ENCODE measurements at regions not wholly inside any gene's neighbourhood (a gene's known extent, or its start where the extent isn't known, plus 50 kb on each side); places are given as distances from the start of the nearest gene placed in this dataset.
"Not testable (repeated sequence)": the region's sequence is repeated elsewhere in the genome, so short reads cannot be mapped to it uniquely, and the experiment has no call there.

DNA sequence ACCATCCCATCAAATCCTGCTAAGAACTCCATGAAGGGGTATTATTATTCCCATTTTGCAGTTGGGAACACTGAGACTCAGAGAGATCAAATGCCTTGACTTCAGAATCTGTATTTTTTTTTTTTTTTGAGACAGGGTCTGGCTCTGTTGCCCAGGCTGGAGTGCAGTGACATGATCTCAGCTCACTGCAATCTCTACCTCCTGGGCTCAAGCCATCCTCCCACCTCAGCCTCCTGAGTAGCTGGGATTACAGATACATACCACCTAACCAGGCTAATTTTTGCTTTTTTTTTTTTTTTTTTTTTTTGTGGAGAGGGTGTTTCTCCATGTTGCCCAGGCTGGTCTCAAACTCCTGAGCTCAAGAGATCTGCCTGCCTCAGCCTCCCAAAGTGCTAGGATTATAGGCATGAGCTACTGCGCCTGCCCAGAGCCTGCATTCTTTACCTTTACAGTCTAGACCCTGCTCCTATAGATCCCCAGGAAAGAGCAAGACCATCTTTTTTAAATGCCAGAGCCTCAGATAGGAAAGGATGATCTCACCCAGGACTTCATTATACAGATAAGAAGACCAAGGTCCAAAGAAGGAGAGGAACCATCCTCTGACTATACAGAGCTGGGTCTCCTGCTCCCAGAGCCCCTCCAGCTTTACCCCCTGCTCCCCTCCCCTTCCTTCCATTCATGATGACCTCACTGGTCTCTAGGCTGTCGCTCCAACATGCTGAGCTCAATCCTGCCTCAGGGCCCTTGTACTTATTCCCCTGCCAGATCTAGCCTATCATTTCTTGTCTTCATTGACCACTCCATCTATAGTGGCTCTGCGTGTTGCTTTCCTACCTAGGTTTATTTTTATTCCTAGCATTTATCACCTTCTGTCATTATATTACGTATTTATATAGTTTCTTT, 138.6 kb downstream of the CEBPB start:
- H3K36me3 Mint-ChIP-seq: no peaks in the 10 kb centered on the region
- DNase-seq: no peak
- H3K27me3 Mint-ChIP-seq: peaks cover 31% of the 10 kb centered on the region
- H3K9me3 Mint-ChIP-seq: no peaks in the 10 kb centered on the region
- H3K4me1 Mint-ChIP-seq: no peaks in the 10 kb centered on the region
- no peak overlapping the region for H3K27ac Mint-ChIP-seq
- no peak overlapping the region for H3K4me3 Mint-ChIP-seq

GRCh38 chr20:50329981-50330503, 139.4 kb downstream of the CEBPB start:
- no peak overlapping the region for H3K4me3 Mint-ChIP-seq
- no peaks in the 10 kb centered on the region for H3K36me3 Mint-ChIP-seq
- DNase-seq: no peak
- peaks cover 33% of the 10 kb centered on the region for H3K27me3 Mint-ChIP-seq
- H3K27ac Mint-ChIP-seq: no peak overlapping the region
- H3K9me3 Mint-ChIP-seq: no peaks in the 10 kb centered on the region
- H3K4me1 Mint-ChIP-seq: peaks cover 1% of the 10 kb centered on the region

DNA sequence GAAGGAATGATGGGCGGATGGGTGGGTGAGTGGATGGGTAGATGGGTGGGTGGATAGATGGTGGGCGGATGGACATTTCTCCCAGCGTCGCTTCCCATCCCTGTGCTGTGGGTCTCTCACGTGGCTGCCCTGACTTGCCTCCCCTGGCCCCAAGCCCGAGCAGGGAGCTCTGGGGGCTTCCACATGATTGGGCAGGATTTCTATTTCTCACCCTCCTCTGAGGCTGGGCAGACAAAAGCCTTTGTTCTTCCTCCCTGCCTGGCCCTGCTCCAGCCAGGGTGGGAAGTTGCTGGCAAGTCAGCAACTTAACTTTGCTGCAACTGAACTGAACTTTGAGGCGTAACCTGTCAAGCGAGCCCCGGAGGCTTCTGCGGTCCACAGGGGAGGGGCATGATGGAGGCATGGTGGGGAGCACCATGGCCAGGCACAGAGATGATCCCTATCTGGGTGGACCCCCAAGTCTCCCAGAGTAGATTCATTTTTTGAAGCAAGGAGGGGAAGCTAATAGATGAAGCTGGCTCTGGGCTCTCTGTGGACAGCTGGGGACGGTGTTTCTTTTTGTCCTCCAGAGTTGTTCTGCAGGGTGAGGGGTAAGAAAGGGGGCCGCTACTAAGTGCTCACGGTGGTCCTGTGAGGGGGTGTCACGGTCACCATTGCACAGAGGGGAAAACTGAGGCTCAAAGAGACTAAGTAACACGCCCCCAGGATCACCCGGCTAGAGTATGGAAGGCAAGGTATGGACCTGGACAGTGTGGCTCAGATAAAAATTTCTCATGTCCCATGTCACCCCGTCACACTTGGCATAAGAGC, 140.1 kb downstream of the CEBPB start:
- no peak for DNase-seq
- H3K4me3 Mint-ChIP-seq: no peak overlapping the region
- peaks cover 2% of the 10 kb centered on the region for H3K4me1 Mint-ChIP-seq
- peaks cover 33% of the 10 kb centered on the region for H3K27me3 Mint-ChIP-seq
- H3K27ac Mint-ChIP-seq: no peak overlapping the region
- no peaks in the 10 kb centered on the region for H3K9me3 Mint-ChIP-seq
- H3K36me3 Mint-ChIP-seq: no peaks in the 10 kb centered on the region

DNA sequence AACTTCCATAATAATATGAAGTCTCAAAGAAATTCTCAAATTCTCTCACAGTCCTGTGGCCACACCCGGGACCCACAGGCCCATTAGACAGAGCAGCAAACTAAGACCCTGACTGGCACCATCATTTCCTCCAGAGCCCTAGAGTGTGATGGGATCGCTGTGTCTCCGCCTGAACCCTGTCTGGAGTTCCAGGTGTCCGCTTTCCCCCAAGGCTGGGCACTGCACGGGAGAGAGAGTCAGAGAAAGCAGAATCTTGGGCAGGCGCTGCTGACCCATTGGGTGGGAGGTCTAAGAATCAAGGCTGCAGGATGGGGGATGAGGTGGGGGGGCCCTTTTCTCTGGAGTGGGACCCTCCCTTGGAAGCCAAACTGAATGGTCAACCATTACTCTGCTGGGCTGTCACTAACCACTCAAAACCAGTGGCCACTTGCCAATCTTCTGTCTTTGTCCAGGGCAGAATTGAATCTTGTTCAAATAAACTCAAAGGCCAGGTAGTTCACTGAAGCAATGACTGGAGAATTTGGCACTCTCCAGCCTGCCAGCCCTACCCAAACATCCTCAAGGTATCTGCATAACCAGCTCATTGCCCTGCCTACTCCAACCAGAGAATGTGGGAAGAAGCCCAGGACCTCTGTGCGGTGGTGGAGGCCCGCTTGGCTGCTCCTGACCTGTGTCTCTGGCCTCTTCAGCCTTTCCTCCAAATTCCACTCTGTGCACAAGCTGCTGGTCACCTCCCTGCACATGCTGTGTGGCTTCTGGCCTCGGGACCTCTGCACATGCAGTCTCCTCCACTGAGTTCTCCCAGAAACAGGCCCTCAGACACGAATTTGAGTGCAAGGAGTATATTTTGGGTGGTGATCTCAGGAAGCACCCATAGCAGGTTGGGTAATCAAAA, 141.1 kb downstream of the CEBPB start:
- no peak for DNase-seq
- peaks cover 33% of the 10 kb centered on the region for H3K27me3 Mint-ChIP-seq
- no peak overlapping the region for H3K4me3 Mint-ChIP-seq
- H3K9me3 Mint-ChIP-seq: no peaks in the 10 kb centered on the region
- H3K4me1 Mint-ChIP-seq: peaks cover 2% of the 10 kb centered on the region
- H3K36me3 Mint-ChIP-seq: no peaks in the 10 kb centered on the region
- H3K27ac Mint-ChIP-seq: peak overlapping the region; percentile 40

DNA sequence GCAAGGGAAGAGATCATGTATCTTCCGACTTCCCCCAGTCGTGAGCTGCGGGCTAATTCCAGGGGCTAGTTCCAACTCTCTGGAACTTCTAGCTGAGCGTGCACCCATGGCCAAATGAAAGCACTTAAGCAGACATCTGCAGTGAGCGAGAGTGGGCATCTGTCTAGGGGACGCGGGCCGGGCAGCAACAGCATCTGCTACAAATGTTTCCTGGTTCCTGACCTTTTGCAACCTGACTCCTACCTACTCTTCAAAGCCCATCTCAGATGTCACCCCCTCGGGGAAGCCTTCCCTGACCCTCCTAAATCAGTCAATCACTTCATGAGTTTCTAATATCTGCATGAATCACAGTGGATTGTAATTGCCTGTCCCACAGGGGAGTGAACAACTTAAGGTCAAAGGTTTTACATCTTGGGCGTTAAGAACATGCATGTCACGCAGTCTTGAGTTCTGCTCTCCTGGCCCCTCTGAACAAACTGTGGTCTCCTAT, 141.9 kb downstream of the CEBPB start:
- no peak overlapping the region for H3K27ac Mint-ChIP-seq
- peaks cover 7% of the 10 kb centered on the region for H3K4me1 Mint-ChIP-seq
- H3K4me3 Mint-ChIP-seq: no peak overlapping the region
- no peaks in the 10 kb centered on the region for H3K9me3 Mint-ChIP-seq
- H3K27me3 Mint-ChIP-seq: peaks cover 33% of the 10 kb centered on the region
- no peaks in the 10 kb centered on the region for H3K36me3 Mint-ChIP-seq
- no peak for DNase-seq

DNA sequence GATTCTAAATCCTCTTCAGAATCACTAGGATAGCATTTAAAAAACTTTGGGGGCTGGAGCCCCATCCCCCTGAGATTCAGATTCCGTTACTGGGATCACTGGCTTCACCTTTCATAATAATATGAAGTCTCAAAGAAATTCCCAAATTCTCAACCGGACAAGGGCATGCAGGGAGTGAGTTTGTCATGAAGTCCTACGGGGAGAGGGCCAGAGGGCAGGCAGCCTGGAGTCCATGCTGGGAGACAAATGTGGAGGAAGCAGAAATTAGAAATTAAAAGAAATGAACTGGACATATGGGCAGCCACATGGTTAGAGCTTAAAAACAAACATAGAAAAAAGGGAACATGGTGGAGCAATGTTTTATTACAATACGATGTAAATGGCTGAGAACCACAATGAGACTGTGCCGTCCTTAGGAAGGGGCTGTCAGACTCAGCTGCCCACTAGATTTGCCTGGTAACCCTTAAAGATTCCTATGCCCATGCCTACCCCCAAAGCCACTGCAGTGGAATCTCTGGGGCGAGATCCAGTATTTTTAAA, 142.6 kb downstream of the CEBPB start:
- no peak for DNase-seq
- H3K27ac Mint-ChIP-seq: no peak overlapping the region
- peaks cover 12% of the 10 kb centered on the region for H3K4me1 Mint-ChIP-seq
- no peaks in the 10 kb centered on the region for H3K36me3 Mint-ChIP-seq
- no peak overlapping the region for H3K4me3 Mint-ChIP-seq
- H3K9me3 Mint-ChIP-seq: no peaks in the 10 kb centered on the region
- H3K27me3 Mint-ChIP-seq: peaks cover 33% of the 10 kb centered on the region

DNA sequence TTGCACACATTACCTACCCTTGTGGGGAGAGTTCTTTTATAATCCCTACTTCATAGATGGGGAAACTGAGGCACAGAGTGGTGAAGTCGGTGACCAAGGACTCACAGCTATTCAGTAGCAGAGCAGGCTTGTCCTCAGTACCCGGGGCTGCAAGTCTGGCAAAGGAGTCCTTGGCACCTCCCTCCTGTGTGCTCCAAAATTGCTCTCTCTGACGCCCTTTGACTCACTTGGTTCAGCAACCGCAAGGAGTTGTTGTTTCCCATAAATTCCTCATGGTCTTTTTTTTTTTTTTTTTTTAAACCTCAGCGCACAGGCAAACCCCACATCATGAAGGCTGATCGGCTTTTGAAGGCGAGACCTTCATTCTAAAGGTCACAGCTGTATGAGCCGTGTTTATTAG, 143.2 kb downstream of the CEBPB start:
- Mint-ChIP-seq H3K9me3 (no peaks in the 10 kb centered on the region), H3K27ac (no peak overlapping the region), H3K4me1 (peaks cover 19% of the 10 kb centered on the region), H3K4me3 (no peak overlapping the region), H3K36me3 (no peaks in the 10 kb centered on the region), H3K27me3 (peaks cover 33% of the 10 kb centered on the region)
- no peak for DNase-seq

GRCh38 chr20:50334512-50334911, 143.9 kb downstream of the CEBPB start:
- not testable (repeated sequence) for H3K27ac Mint-ChIP-seq, H3K36me3 Mint-ChIP-seq, H3K9me3 Mint-ChIP-seq, H3K4me3 Mint-ChIP-seq, DNase-seq
- H3K27me3 Mint-ChIP-seq: peaks cover 33% of the 10 kb centered on the region
- H3K4me1 Mint-ChIP-seq: peaks cover 25% of the 10 kb centered on the region

DNA sequence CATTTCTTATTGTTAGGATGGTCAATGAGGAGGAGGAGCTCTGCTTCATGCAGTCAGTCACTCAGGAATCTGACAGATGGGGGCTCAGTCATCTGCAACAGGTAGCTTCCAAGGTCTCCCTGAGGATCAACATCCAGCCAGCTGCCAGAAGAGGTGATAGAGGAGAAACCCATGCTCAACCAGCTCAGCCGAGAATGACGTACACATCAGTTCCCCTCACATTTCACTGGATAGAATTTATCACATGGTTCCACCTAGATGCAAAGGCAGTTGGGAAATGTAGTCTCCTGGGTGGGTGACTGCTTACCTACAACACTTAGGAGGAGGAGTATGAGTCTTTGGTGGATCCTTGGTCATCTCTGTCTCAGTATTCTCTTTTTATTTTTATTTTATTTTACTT, 144.5 kb downstream of the CEBPB start:
- no peaks in the 10 kb centered on the region for H3K9me3 Mint-ChIP-seq
- peaks cover 31% of the 10 kb centered on the region for H3K4me1 Mint-ChIP-seq
- H3K4me3 Mint-ChIP-seq: no peak overlapping the region
- H3K27me3 Mint-ChIP-seq: peaks cover 28% of the 10 kb centered on the region
- no peak for DNase-seq
- H3K27ac Mint-ChIP-seq: no peak overlapping the region
- H3K36me3 Mint-ChIP-seq: no peaks in the 10 kb centered on the region

DNA sequence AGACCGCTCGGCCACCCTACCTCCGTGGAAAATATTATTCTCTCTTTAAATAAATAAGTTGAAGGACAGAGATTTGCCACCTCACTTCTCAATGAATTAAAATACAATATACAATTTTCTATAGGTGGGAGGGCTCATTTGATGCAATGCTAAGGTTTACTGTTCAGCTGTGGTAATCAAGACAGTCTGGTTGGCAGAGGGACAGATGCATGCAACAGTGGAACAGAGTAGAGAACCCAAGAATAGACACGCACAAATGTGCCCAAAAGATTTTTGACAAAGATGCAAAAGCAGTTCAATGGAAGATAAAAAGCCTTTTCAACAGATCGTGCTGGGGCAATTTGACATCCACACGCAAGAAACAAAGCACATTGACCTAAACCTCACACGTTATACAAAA, 145.2 kb downstream of the CEBPB start:
- no peak overlapping the region for H3K4me3 Mint-ChIP-seq
- H3K27me3 Mint-ChIP-seq: peaks cover 21% of the 10 kb centered on the region
- H3K4me1 Mint-ChIP-seq: peaks cover 36% of the 10 kb centered on the region
- no peaks in the 10 kb centered on the region for H3K36me3 Mint-ChIP-seq
- no peaks in the 10 kb centered on the region for H3K9me3 Mint-ChIP-seq
- no peak for DNase-seq
- H3K27ac Mint-ChIP-seq: no peak overlapping the region

DNA sequence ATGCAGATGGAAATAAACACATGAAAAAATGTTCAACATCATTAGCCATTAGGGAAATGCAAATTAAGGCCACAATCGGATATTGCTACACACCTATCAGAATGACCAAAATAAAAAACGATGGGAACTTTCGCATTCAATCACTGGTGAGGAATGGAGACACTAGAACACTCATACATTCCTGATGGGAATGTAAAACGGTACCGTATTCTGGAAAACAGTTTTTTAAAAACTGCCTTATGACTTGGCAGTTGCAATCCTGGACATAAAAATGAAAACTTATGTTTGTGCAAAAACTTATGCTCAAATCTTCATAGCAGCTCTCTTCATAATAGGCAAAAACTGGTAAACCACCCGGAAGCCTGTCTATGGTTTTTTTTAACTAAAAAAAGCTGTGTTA, 146.0 kb downstream of the CEBPB start:
- peaks cover 17% of the 10 kb centered on the region for H3K27me3 Mint-ChIP-seq
- no peak overlapping the region for H3K4me3 Mint-ChIP-seq
- no peaks in the 10 kb centered on the region for H3K9me3 Mint-ChIP-seq
- H3K4me1 Mint-ChIP-seq: peaks cover 36% of the 10 kb centered on the region
- H3K27ac Mint-ChIP-seq: no peak overlapping the region
- no peaks in the 10 kb centered on the region for H3K36me3 Mint-ChIP-seq
- DNase-seq: no peak

GRCh38 chr20:50337521-50338466, 147.2 kb downstream of the CEBPB start:
- peaks cover 36% of the 10 kb centered on the region for H3K4me1 Mint-ChIP-seq
- H3K36me3 Mint-ChIP-seq: no peaks in the 10 kb centered on the region
- H3K4me3 Mint-ChIP-seq: no peak overlapping the region
- peaks cover 13% of the 10 kb centered on the region for H3K27me3 Mint-ChIP-seq
- DNase-seq: no peak
- no peaks in the 10 kb centered on the region for H3K9me3 Mint-ChIP-seq
- H3K27ac Mint-ChIP-seq: peak overlapping the region; percentile 97
